ENCODE measurements at regions not wholly inside any gene's neighbourhood (a gene's known extent, or its start where the extent isn't known, plus 50 kb on each side); places are given as distances from the start of the nearest gene placed in this dataset.

DNA sequence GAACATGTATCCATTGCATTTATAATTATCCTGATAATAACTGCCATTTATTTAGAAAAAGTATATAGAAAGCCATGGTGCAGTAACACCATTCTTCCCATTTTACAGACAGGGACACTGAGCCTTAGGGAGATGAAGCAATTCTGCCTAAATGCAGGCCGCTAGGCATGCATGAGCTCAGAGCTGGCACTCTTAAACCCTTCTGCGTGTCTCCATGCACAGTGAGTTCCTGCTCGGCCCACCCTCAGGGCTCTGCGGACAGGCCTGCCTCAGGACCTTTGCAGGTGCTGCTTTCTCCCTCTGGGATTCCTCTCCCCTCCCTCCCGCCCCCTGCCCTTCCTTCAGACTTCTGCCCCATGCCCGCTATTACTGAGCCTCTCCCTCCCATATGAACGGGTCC lies 54.3 kb upstream of the WSB1 start:
- Mint-ChIP-seq H3K4me3 (no peak overlapping the region), H3K27me3 (ENCODE audit: low read depth) (no peaks in the 10 kb centered on the region), H3K27ac (peak overlapping the region; percentile 98), H3K9me3 (no peaks in the 10 kb centered on the region), H3K36me3 (no peaks in the 10 kb centered on the region), H3K4me1 (peaks cover 54% of the 10 kb centered on the region)
- TF ChIP-seq, protein P1, sequence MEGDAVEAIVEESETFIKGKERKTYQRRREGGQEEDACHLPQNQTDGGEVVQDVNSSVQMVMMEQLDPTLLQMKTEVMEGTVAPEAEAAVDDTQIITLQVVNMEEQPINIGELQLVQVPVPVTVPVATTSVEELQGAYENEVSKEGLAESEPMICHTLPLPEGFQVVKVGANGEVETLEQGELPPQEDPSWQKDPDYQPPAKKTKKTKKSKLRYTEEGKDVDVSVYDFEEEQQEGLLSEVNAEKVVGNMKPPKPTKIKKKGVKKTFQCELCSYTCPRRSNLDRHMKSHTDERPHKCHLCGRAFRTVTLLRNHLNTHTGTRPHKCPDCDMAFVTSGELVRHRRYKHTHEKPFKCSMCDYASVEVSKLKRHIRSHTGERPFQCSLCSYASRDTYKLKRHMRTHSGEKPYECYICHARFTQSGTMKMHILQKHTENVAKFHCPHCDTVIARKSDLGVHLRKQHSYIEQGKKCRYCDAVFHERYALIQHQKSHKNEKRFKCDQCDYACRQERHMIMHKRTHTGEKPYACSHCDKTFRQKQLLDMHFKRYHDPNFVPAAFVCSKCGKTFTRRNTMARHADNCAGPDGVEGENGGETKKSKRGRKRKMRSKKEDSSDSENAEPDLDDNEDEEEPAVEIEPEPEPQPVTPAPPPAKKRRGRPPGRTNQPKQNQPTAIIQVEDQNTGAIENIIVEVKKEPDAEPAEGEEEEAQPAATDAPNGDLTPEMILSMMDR (IDR thresholded peaks at IDR 0.05; ENCODE audit: unreplicated experiment), result no peak
- DNase-seq (ENCODE audit: low spot score in 2 of 2, unreplicated experiment in 2 of 2), result no peak

DNA sequence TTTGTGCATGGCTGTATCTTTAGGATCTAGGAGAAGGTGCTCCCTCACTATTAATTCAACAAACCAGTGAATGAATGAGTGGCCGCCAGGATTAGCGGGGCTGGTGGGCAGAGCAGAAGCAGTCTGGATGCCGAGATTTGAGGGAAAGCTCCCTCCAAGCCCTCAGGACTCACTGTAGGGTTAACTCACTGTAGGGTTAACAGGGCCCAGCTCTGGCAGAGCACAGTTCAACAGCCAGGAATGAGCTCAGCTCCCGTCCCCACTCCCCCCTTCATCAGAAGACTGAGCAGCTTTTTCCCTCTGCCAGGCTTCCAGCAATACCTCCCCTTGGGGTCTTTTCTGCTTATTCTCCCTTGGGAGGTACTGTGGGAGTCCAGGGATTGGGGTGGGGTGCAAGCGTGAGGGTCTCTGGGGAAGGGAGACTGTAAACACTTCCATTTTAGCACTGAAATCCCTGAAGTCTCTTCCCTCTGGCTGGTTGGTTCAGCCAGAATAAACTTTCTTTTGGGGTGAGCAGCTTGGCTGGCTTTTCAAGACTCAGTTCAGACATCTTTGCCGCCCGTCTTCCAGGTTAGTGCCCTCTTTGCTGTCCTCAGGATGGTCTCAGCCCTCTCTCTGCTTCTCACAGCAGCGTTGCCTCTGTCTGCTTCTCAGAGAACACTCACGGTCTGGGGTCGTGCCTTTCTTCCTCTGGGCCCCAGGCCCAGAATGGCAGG lies 53.7 kb upstream of the WSB1 start:
- TF ChIP-seq, protein P1 (IDR thresholded peaks at IDR 0.05; ENCODE audit: unreplicated experiment), result no peak
- Mint-ChIP-seq H3K27ac (peak overlapping the region; percentile 98), H3K4me1 (peaks cover 61% of the 10 kb centered on the region), H3K27me3 (ENCODE audit: low read depth) (no peaks in the 10 kb centered on the region), H3K36me3 (no peaks in the 10 kb centered on the region), H3K9me3 (no peaks in the 10 kb centered on the region), H3K4me3 (peak overlapping the region; percentile 62)
- DNase-seq (ENCODE audit: low spot score in 2 of 2, unreplicated experiment in 2 of 2), result no peak

DNA sequence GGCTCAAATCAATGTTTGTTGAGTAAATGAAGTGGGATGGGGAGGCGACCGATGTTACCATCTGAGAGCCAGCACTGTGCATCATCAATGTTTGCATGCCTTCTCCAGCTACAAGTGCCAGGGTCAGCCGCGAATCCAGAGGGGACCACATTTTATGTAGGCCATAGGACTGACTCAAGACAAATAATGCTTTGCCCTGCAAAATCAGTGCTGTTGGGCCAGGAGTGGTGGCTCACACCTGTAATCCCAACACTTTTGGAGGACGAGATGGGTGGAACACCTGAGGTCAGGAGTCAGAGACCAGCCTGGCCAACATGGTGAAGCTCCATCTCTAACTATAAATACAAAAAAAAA lies 53.1 kb upstream of the WSB1 start:
- Mint-ChIP-seq H3K27me3 (ENCODE audit: low read depth) (no peaks in the 10 kb centered on the region), H3K36me3 (no peaks in the 10 kb centered on the region), H3K4me3 (peak overlapping the region; percentile 62), H3K9me3 (no peaks in the 10 kb centered on the region), H3K4me1 (peaks cover 66% of the 10 kb centered on the region), H3K27ac (peak overlapping the region; percentile 98)
- DNase-seq (ENCODE audit: low spot score in 2 of 2, unreplicated experiment in 2 of 2), result no peak
- TF ChIP-seq, protein P1 (IDR thresholded peaks at IDR 0.05; ENCODE audit: unreplicated experiment), result no peak

DNA sequence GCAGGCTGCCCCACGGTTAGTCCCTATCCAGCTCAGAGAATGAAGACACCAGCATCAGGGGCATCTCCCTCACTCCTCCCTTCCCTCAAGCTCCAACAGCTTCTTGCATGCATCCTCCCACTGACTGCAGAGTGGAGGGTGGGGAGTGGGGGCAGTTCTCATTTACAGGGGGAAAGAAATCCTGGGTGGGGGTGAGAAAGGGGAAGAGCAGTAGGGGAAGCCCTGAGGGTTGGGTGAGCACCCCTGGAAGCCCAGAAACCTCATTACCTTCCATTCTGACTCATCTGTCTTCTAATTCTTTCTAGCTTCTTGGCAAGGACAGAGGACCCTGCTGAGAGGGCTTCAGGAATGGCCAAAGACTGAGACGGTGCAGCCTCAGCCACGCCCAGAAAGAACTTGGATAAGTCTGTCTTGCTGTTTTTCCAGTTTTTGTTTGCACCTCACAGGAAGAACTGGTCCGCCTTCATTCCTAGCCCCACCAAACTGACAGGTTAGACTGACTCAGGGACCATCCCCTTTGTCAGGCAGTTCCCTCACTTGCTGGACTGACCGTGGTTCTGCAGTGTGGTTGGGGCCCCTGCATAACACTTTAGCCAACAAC lies 52.5 kb upstream of the WSB1 start:
- Mint-ChIP-seq H3K36me3 (no peaks in the 10 kb centered on the region), H3K4me3 (peak overlapping the region; percentile 62), H3K4me1 (peaks cover 67% of the 10 kb centered on the region), H3K27ac (peak overlapping the region; percentile 98), H3K27me3 (ENCODE audit: low read depth) (no peaks in the 10 kb centered on the region), H3K9me3 (no peaks in the 10 kb centered on the region)
- DNase-seq (ENCODE audit: low spot score in 2 of 2, unreplicated experiment in 2 of 2), result peak; percentile 37 to 80
- TF ChIP-seq, protein P1 (IDR thresholded peaks at IDR 0.05; ENCODE audit: unreplicated experiment), result no peak

DNA sequence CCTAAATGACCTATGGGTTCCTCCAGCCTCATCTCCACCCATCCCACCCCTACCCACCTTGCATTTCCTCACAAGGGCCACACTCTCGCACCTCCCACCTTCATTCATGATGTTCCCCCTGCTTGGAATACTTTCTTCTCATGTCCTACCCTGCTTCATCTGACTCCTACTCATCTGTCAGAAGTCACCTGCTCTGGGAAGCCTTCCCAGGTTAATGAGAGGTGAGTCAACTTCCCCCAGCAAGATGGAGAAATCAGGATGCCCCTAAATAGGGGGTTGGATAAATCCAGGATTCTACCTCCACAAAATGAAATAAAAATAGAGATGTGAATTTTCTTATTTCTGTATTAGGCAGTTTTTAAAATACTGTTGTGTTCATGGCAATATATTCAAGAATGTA lies 51.0 kb upstream of the WSB1 start:
- no peak for DNase-seq (ENCODE audit: low spot score in 2 of 2, unreplicated experiment in 2 of 2)
- TF ChIP-seq, protein P1 (IDR thresholded peaks at IDR 0.05; ENCODE audit: unreplicated experiment), result no peak
- no peaks in the 10 kb centered on the region for H3K27me3 Mint-ChIP-seq (ENCODE audit: low read depth)
- no peaks in the 10 kb centered on the region for H3K36me3 Mint-ChIP-seq
- H3K4me3 Mint-ChIP-seq, result no peak overlapping the region
- peaks cover 4% of the 10 kb centered on the region for H3K9me3 Mint-ChIP-seq
- H3K4me1 Mint-ChIP-seq, result peaks cover 64% of the 10 kb centered on the region
- H3K27ac Mint-ChIP-seq, result peak overlapping the region; percentile 93

Measured in mesothelial cell of epicardium (in vitro differentiated cells).